Amniotic epithelial cell (primary cell): ENCODE measurements at regions not wholly inside any gene's neighbourhood (a gene's known extent, or its start where the extent isn't known, plus 50 kb on each side); places are given as distances from the start of the nearest gene placed in this dataset.

Source experiments
- DNase-seq: peaks from one replicate; pipeline ENCODE4 v3.0.0-alpha.2; 2010; ENCODE audit warnings: low read depth

GRCh38 chr6:46072866-46073265 lies 56.9 kb upstream of the ENPP4 start:
- peak; percentile 20 for DNase-seq

DNA sequence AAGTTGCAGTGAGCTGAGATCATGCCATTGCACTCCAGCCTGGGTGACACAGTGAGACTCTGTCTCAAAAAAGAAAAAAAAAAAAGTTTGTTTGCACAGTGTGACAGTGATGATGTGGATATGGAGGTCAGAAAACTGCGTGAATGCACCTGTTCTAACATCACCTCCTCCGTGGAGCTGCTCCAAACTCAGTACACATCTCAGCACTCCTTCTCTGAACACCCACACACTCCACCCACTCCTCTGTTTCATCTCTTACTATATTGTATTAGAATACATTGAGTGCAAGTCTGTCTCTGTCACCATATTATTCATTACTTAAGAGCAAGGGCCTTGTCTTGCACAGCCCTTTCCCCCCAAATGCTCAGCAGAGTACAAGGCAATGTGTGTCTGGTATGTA lies 51.5 kb upstream of the ENPP4 start:
- no peak for DNase-seq

GRCh38 chr6:46079061-46079460 lies 50.7 kb upstream of the ENPP4 start:
- DNase-seq = no peak
